ENCODE measurements at regions not wholly inside any gene's neighbourhood (a gene's known extent, or its start where the extent isn't known, plus 50 kb on each side); places are given as distances from the start of the nearest gene placed in this dataset.

DNA sequence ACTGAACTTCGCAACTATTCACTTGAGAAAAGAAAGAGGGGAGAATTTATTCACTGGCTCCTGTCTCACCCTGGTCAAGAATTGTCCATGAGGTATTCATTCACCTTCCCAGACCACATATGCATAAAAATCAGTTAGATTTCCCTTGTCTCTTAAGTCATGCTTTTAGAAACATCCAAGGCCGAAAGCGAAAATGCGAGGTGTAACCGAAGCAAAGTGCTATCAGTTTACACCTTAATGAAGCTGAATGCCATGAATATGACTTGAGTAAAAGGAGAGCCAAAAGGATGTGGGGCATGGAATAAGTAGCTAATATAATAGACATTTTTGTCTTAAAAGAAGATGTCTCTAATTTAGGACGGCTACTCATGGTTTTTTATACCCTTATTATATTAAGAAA lies 965.6 kb upstream of the CHORDC1 start:
- H3K18ac ChIP-seq (ENCODE audit: low read length): no peak overlapping the region
- no CpG with 5 or more reads among the region's 6 CpGs for WGBS (ENCODE audit: extremely low coverage, insufficient coverage, low lambda C conversion rate)
- no peak overlapping the region for H3K9ac ChIP-seq (ENCODE audit: low read length)
- H2BK15ac ChIP-seq (replicated peaks; ENCODE audit: low read depth): no peak overlapping the region
- no peak overlapping the region for H2AK5ac ChIP-seq (ENCODE audit: low read length)
- H3K4me1 ChIP-seq (ENCODE audit: control insufficient read depth, low read depth, low read length): no peaks in the 10 kb centered on the region
- no peak overlapping the region for H3K4me3 ChIP-seq (ENCODE audit: low read length)
- no peak overlapping the region for H4K5ac ChIP-seq (ENCODE audit: low read length)
- no peaks in the 10 kb centered on the region for H3K79me1 ChIP-seq (ENCODE audit: low read length)
- no peaks in the 10 kb centered on the region for H3K79me2 ChIP-seq (ENCODE audit: control insufficient read depth, insufficient read depth, low read length)
- no peaks in the 10 kb centered on the region for H3K27me3 ChIP-seq (ENCODE audit: insufficient read depth, low read length, poor library complexity)
- no peak overlapping the region for H3K4me2 ChIP-seq (ENCODE audit: low read length)
- H4K8ac ChIP-seq (ENCODE audit: low read depth, low read length): no peak overlapping the region
- H3K23ac ChIP-seq (ENCODE audit: low read length): no peak overlapping the region
- no peaks in the 10 kb centered on the region for H3K36me3 ChIP-seq (ENCODE audit: control insufficient read depth, insufficient read depth, low read length)
- H2BK5ac ChIP-seq (ENCODE audit: low read length): no peak overlapping the region
- H3K4ac ChIP-seq (ENCODE audit: low read depth, low read length): no peak overlapping the region
- no peak overlapping the region for H2BK120ac ChIP-seq (ENCODE audit: low read depth, low read length)
- DNase-seq: no peak
- no peak overlapping the region for H3K56ac ChIP-seq (ENCODE audit: low read length)
- no peak overlapping the region for H3K27ac ChIP-seq (ENCODE audit: low read depth, low read length)

DNA sequence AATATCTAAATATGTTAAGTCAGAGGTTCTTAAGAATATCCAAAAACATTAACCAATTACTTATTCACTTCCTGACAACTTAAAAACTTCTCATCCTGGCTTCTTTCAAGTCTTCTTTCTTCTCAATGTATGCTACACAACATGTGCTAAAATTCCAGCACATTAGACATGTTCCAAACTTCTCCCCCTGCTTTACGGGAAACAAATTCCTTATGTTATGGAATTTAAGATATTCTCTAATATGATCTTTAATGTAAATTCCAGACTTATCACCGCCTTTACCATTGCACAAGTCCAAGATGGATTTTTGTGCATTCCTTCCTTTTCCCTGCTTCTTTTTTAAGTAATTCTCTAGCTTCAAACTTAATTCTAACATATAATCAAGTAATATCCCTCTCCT lies 964.5 kb upstream of the CHORDC1 start:
- Histone ChIP-seq H3K9ac (ENCODE audit: low read length) (no peak overlapping the region), H3K23ac (ENCODE audit: low read length) (no peak overlapping the region), H3K27ac (ENCODE audit: low read depth, low read length) (no peak overlapping the region), H3K79me2 (ENCODE audit: control insufficient read depth, insufficient read depth, low read length) (no peaks in the 10 kb centered on the region), H3K4me2 (ENCODE audit: low read length) (no peak overlapping the region), H2BK120ac (ENCODE audit: low read depth, low read length) (no peak overlapping the region), H2BK15ac (replicated peaks; ENCODE audit: low read depth) (no peak overlapping the region), H3K4me3 (ENCODE audit: low read length) (no peak overlapping the region), H3K4ac (ENCODE audit: low read depth, low read length) (no peak overlapping the region), H2BK5ac (ENCODE audit: low read length) (no peak overlapping the region), H3K27me3 (ENCODE audit: insufficient read depth, low read length, poor library complexity) (no peaks in the 10 kb centered on the region), H3K79me1 (ENCODE audit: low read length) (no peaks in the 10 kb centered on the region), H3K4me1 (ENCODE audit: control insufficient read depth, low read depth, low read length) (no peaks in the 10 kb centered on the region), H4K8ac (ENCODE audit: low read depth, low read length) (no peak overlapping the region), H2AK5ac (ENCODE audit: low read length) (no peak overlapping the region), H3K36me3 (ENCODE audit: control insufficient read depth, insufficient read depth, low read length) (no peaks in the 10 kb centered on the region), H3K18ac (ENCODE audit: low read length) (no peak overlapping the region), H4K5ac (ENCODE audit: low read length) (no peak overlapping the region), H3K56ac (ENCODE audit: low read length) (no peak overlapping the region)
- no peak for DNase-seq
- WGBS (ENCODE audit: extremely low coverage, insufficient coverage, low lambda C conversion rate): no CpG with 5 or more reads among the region's 2 CpGs

DNA sequence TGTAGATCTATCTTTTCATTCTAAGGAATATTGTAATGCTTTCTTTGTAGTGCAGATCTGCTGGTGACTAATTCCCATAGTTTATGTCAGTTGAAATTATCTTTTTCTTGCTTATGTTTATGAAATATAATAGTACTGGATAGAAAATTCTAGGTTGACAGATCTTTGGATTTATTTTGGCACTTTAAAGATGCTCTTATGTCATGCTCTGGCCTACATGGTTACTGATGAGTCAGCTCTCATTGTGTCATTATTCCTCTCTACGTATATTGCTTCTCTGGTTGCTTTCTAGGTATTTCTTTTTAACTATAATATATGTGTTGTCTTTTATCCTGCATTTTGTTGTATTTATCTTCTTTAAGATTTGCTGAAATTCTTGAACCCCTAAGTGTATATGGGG lies 955.5 kb upstream of the CHORDC1 start:
- Histone ChIP-seq H3K27ac (ENCODE audit: low read depth, low read length) (no peak overlapping the region), H4K8ac (ENCODE audit: low read depth, low read length) (no peak overlapping the region), H3K4me3 (ENCODE audit: low read length) (no peak overlapping the region), H3K4ac (ENCODE audit: low read depth, low read length) (no peak overlapping the region), H3K79me2 (ENCODE audit: control insufficient read depth, insufficient read depth, low read length) (no peaks in the 10 kb centered on the region), H3K56ac (ENCODE audit: low read length) (no peak overlapping the region), H2BK5ac (ENCODE audit: low read length) (no peak overlapping the region), H3K18ac (ENCODE audit: low read length) (no peak overlapping the region), H4K5ac (ENCODE audit: low read length) (no peak overlapping the region), H2BK15ac (replicated peaks; ENCODE audit: low read depth) (no peak overlapping the region), H2BK120ac (ENCODE audit: low read depth, low read length) (no peak overlapping the region), H3K4me1 (ENCODE audit: control insufficient read depth, low read depth, low read length) (no peaks in the 10 kb centered on the region), H2AK5ac (ENCODE audit: low read length) (no peak overlapping the region), H3K9ac (ENCODE audit: low read length) (no peak overlapping the region), H3K36me3 (ENCODE audit: control insufficient read depth, insufficient read depth, low read length) (no peaks in the 10 kb centered on the region), H3K27me3 (ENCODE audit: insufficient read depth, low read length, poor library complexity) (no peaks in the 10 kb centered on the region), H3K79me1 (ENCODE audit: low read length) (no peaks in the 10 kb centered on the region), H3K4me2 (ENCODE audit: low read length) (no peak overlapping the region), H3K23ac (ENCODE audit: low read length) (no peak overlapping the region)
- WGBS (ENCODE audit: extremely low coverage, insufficient coverage, low lambda C conversion rate): no CpG with 5 or more reads among the region's 1 CpG
- no peak for DNase-seq

DNA sequence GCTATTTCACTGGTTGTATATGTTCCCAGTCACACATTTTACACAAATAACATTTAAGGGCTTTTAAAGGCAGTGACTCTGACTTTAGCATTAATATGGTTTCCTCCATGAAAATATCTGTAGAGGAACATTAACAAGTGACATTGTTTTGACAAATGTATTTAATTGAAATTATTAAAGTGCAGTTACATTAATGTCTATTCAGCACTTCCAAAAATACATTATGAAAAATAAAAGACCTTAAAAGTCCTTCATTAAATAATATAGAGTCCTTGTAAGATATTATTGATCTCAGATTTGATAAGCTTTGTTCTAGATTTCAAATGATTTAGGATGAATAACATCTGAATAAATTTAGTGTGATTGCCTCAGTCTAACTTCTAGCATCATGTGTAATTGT lies 951.9 kb upstream of the CHORDC1 start:
- Histone ChIP-seq H3K18ac (ENCODE audit: low read length) (no peak overlapping the region), H2BK15ac (replicated peaks; ENCODE audit: low read depth) (no peak overlapping the region), H3K79me2 (ENCODE audit: control insufficient read depth, insufficient read depth, low read length) (no peaks in the 10 kb centered on the region), H3K27ac (ENCODE audit: low read depth, low read length) (no peak overlapping the region), H3K23ac (ENCODE audit: low read length) (no peak overlapping the region), H3K4ac (ENCODE audit: low read depth, low read length) (no peak overlapping the region), H3K4me3 (ENCODE audit: low read length) (no peak overlapping the region), H4K8ac (ENCODE audit: low read depth, low read length) (no peak overlapping the region), H3K56ac (ENCODE audit: low read length) (no peak overlapping the region), H3K79me1 (ENCODE audit: low read length) (no peaks in the 10 kb centered on the region), H2AK5ac (ENCODE audit: low read length) (no peak overlapping the region), H3K27me3 (ENCODE audit: insufficient read depth, low read length, poor library complexity) (no peaks in the 10 kb centered on the region), H3K4me1 (ENCODE audit: control insufficient read depth, low read depth, low read length) (no peaks in the 10 kb centered on the region), H2BK5ac (ENCODE audit: low read length) (no peak overlapping the region), H3K4me2 (ENCODE audit: low read length) (no peak overlapping the region), H3K9ac (ENCODE audit: low read length) (no peak overlapping the region), H2BK120ac (ENCODE audit: low read depth, low read length) (no peak overlapping the region), H4K5ac (ENCODE audit: low read length) (no peak overlapping the region), H3K36me3 (ENCODE audit: control insufficient read depth, insufficient read depth, low read length) (no peaks in the 10 kb centered on the region)
- DNase-seq: no peak

DNA sequence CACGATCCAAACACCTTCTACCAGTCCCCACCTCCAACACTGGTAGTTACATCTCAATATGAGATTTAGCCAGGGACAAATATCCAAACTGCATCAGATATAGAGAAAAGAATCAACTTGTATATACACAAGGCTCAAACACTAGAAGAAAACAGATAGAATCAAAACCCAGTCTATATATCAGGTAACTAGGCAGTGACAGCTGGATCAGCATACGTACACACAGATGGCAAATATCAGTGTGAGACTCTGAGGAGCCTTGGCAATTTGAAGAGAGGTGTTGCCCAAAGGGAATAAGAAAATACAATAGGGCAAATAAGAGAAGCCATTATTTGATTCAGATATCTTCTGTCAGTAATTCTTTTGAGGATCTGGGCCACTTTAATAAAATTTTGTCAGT lies 951.3 kb upstream of the CHORDC1 start:
- Histone ChIP-seq H3K18ac (ENCODE audit: low read length) (no peak overlapping the region), H2BK5ac (ENCODE audit: low read length) (no peak overlapping the region), H3K4ac (ENCODE audit: low read depth, low read length) (no peak overlapping the region), H3K4me1 (ENCODE audit: control insufficient read depth, low read depth, low read length) (no peaks in the 10 kb centered on the region), H3K79me2 (ENCODE audit: control insufficient read depth, insufficient read depth, low read length) (no peaks in the 10 kb centered on the region), H2AK5ac (ENCODE audit: low read length) (no peak overlapping the region), H3K27me3 (ENCODE audit: insufficient read depth, low read length, poor library complexity) (no peaks in the 10 kb centered on the region), H2BK15ac (replicated peaks; ENCODE audit: low read depth) (no peak overlapping the region), H3K4me3 (ENCODE audit: low read length) (no peak overlapping the region), H3K56ac (ENCODE audit: low read length) (no peak overlapping the region), H3K79me1 (ENCODE audit: low read length) (no peaks in the 10 kb centered on the region), H3K36me3 (ENCODE audit: control insufficient read depth, insufficient read depth, low read length) (no peaks in the 10 kb centered on the region), H2BK120ac (ENCODE audit: low read depth, low read length) (no peak overlapping the region), H3K9ac (ENCODE audit: low read length) (no peak overlapping the region), H3K23ac (ENCODE audit: low read length) (no peak overlapping the region), H4K5ac (ENCODE audit: low read length) (no peak overlapping the region), H3K27ac (ENCODE audit: low read depth, low read length) (no peak overlapping the region), H4K8ac (ENCODE audit: low read depth, low read length) (no peak overlapping the region), H3K4me2 (ENCODE audit: low read length) (no peak overlapping the region)
- DNase-seq: no peak
- WGBS (ENCODE audit: extremely low coverage, insufficient coverage, low lambda C conversion rate): no CpG with 5 or more reads among the region's 2 CpGs

DNA sequence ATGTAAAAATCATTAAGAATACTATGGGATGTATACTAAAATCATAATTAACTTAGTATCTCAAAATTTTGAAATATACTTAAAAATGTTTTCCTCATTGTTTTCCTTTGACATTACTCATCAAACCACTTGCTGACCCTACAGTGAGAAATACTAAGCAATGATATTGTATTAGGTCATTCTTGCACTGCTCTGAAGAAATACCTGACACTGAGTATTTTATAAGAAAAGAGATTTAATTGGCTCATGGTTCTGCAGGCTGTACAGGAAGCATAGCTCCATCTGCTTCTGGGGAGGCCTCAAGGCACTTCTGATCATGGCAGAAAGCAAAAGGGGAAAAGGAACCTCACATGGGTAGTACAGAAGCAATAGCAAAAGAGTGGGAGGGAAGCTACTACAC lies 950.9 kb upstream of the CHORDC1 start:
- Histone ChIP-seq H3K27me3 (ENCODE audit: insufficient read depth, low read length, poor library complexity) (no peaks in the 10 kb centered on the region), H3K23ac (ENCODE audit: low read length) (no peak overlapping the region), H3K56ac (ENCODE audit: low read length) (no peak overlapping the region), H3K18ac (ENCODE audit: low read length) (no peak overlapping the region), H3K36me3 (ENCODE audit: control insufficient read depth, insufficient read depth, low read length) (no peaks in the 10 kb centered on the region), H2AK5ac (ENCODE audit: low read length) (no peak overlapping the region), H2BK120ac (ENCODE audit: low read depth, low read length) (no peak overlapping the region), H3K4me3 (ENCODE audit: low read length) (no peak overlapping the region), H2BK5ac (ENCODE audit: low read length) (no peak overlapping the region), H3K4me2 (ENCODE audit: low read length) (no peak overlapping the region), H3K4ac (ENCODE audit: low read depth, low read length) (no peak overlapping the region), H3K79me2 (ENCODE audit: control insufficient read depth, insufficient read depth, low read length) (no peaks in the 10 kb centered on the region), H4K5ac (ENCODE audit: low read length) (no peak overlapping the region), H3K27ac (ENCODE audit: low read depth, low read length) (no peak overlapping the region), H2BK15ac (replicated peaks; ENCODE audit: low read depth) (no peak overlapping the region), H4K8ac (ENCODE audit: low read depth, low read length) (no peak overlapping the region), H3K9ac (ENCODE audit: low read length) (no peak overlapping the region), H3K79me1 (ENCODE audit: low read length) (no peaks in the 10 kb centered on the region), H3K4me1 (ENCODE audit: control insufficient read depth, low read depth, low read length) (no peaks in the 10 kb centered on the region)
- DNase-seq: no peak

Measured in mesendoderm (in vitro differentiated cells).